ENCODE measurements at regions not wholly inside any gene's neighbourhood (a gene's known extent, or its start where the extent isn't known, plus 50 kb on each side); places are given as distances from the start of the nearest gene placed in this dataset.
A peak's percentile ranks its signal among the peaks of the same experiment; 100 is the strongest.

DNA sequence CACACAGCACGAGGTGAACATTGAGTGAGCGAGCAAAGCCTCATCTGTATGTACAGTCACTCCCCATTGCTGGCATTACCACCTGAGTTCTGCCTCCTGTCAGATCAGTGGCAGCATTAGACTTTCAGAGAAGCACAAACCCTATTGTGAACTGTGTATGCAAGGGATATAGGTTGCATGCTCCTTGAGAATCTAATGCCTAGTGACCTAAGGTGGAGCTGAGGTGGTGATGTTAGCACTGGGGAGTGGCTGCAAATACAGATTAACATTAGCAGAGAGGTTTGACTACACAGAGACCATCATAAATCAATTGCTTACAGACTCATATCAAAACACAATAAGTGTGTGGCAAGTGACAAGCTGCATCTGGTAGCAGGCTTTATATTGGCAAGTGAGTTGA, 262.5 kb upstream of the ANO5 start:
- DNase-seq (ENCODE audit: low read depth in 1 of 2, low spot score in 1 of 2) (no peak), ATAC-seq (no peak), FAIRE-seq (no peak)
- no peak overlapping the region for H3K4me2 ChIP-seq
- ChIA-PET CTCF (interaction anchor here (2.2 kb wide), 1 partner anchor 59 kb away, joined by 8 read pairs; no protein-coding TSS in a partner anchor), POLR2A (interaction anchor here (0.5 kb wide), 1 partner anchor 223 kb away, joined by 3 read pairs; no protein-coding TSS in a partner anchor)
- H3K27ac ChIP-seq, result no peak overlapping the region
- no peaks in the 10 kb centered on the region for H3K4me1 ChIP-seq
- no peaks in the 10 kb centered on the region for H3K9me3 ChIP-seq
- TF ChIP-seq JUN (IDR thresholded peaks at IDR 0.05), result no peak
- no peak for TF ChIP-seq CHD2 (IDR thresholded peaks at IDR 0.05; ENCODE audit: low read length, partially characterized antibody)
- TF ChIP-seq KDM1A (IDR thresholded peaks at IDR 0.05; ENCODE audit: low read depth), result no peak
- no peak for TF ChIP-seq HEYL (CRISPR knock-in tag; IDR thresholded peaks at IDR 0.05)
- no peak for TF ChIP-seq RAD21 (conservative IDR thresholded peaks at IDR 0.05 in 1 of 2, IDR thresholded peaks at IDR 0.05 in 1 of 2)
- TF ChIP-seq, protein P1, sequence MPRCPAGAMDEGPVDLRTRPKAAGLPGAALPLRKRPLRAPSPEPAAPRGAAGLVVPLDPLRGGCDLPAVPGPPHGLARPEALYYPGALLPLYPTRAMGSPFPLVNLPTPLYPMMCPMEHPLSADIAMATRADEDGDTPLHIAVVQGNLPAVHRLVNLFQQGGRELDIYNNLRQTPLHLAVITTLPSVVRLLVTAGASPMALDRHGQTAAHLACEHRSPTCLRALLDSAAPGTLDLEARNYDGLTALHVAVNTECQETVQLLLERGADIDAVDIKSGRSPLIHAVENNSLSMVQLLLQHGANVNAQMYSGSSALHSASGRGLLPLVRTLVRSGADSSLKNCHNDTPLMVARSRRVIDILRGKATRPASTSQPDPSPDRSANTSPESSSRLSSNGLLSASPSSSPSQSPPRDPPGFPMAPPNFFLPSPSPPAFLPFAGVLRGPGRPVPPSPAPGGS (IDR thresholded peaks at IDR 0.05), result no peak
- no peak for TF ChIP-seq CEBPB (IDR thresholded peaks at IDR 0.05)
- no peak for TF ChIP-seq RNF2 (IDR thresholded peaks at IDR 0.05; ENCODE audit: borderline replicate concordance, low read depth)
- H3K4me3 ChIP-seq, result no peak overlapping the region
- WGBS (ENCODE audit: missing lambda C conversion rate), result 35% methylated on average over 2 of the region's 2 CpGs

DNA sequence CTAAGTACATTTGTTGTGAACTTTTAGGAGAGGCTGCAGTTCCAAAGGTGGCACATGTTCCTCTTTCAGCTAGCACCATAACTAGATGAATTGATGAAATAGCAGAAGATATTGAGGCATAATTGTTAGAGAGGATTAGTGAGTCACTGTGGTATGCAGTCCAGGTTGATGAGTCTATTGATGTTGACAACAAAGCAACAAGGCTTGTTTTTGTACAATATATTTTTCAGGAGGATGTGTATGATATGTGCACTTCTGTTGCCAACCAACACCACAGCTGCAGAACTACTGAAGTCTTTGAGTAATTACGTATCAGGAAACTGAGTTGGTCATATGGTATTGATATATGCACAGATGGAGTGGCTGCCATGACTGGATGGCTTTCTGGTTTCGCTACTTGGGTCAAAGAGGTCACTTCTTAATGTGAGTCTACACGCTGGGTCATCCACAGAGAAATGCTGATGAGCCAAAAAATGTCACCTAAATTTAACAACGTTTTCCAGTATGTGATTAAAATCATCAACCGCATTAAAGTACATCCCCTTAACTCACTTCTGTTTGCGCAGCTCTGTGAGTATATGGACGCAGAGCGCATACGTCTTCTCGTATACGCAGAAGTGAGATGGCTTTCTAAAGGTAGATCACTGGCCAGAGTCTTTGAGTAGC, 261.3 kb upstream of the ANO5 start:
- TF ChIP-seq RARB (CRISPR knock-in tag; IDR thresholded peaks at IDR 0.05) (no peak), MAFK (IDR thresholded peaks at IDR 0.05; ENCODE audit: partially characterized antibody) (peak; percentile 70), BHLHE40 (IDR thresholded peaks at IDR 0.05; ENCODE audit: low read depth, low read length) (no peak), CHD4 (IDR thresholded peaks at IDR 0.05; ENCODE audit: borderline replicate concordance) (no peak), RCOR1 (IDR thresholded peaks at IDR 0.05; ENCODE audit: low read depth, low read length) (no peak), CBX2 (IDR thresholded peaks at IDR 0.05; ENCODE audit: borderline replicate concordance, low read depth) (no peak)
- POLR2A ChIA-PET, result no interaction called here
- FAIRE-seq, result no peak
- no peaks in the 10 kb centered on the region for H3K9me3 ChIP-seq
- CTCF ChIA-PET, result interaction anchor here (0.6 to 2.2 kb wide), 2 partner anchors 30 to 57 kb away, joined by 3 to 8 read pairs; no protein-coding TSS in a partner anchor
- H3K4me1 ChIP-seq, result no peaks in the 10 kb centered on the region
- no peak overlapping the region for H3K4me3 ChIP-seq
- no peak overlapping the region for H3K4me2 ChIP-seq
- DNase-seq (ENCODE audit: low read depth in 1 of 2, low spot score in 1 of 2), result no peak
- no peak for ATAC-seq
- 61% methylated on average over 11 of the region's 11 CpGs for WGBS (ENCODE audit: missing lambda C conversion rate)
- no peak overlapping the region for H3K27ac ChIP-seq

DNA sequence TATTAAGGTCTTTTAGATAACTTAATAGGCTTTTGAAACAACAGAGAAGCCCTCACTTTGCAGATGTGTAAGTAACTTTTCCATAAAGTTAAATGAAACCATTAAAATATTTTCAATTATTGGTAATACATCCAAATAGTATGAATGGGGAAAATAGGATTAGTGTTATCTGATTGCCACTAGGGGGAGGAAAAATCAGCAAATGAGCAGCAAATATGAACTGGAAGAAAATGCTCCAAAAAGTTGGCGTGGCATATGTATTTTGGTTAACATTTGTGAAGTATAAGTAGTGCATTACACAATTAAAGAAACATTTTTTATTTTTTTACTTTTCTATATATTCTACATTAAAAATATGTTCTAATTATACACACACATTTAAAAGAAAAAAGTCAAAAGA, 259.8 kb upstream of the ANO5 start:
- Histone ChIP-seq H3K4me2 (no peak overlapping the region), H3K4me3 (no peak overlapping the region), H3K27ac (no peak overlapping the region), H3K4me1 (no peaks in the 10 kb centered on the region), H3K9me3 (no peaks in the 10 kb centered on the region)
- ChIA-PET CTCF (no interaction called here), POLR2A (no interaction called here)
- FAIRE-seq (no peak), DNase-seq (ENCODE audit: low read depth in 1 of 2, low spot score in 1 of 2) (peak in 1 of 2 experiments; percentile 15), ATAC-seq (no peak)
- TF ChIP-seq, protein P2, sequence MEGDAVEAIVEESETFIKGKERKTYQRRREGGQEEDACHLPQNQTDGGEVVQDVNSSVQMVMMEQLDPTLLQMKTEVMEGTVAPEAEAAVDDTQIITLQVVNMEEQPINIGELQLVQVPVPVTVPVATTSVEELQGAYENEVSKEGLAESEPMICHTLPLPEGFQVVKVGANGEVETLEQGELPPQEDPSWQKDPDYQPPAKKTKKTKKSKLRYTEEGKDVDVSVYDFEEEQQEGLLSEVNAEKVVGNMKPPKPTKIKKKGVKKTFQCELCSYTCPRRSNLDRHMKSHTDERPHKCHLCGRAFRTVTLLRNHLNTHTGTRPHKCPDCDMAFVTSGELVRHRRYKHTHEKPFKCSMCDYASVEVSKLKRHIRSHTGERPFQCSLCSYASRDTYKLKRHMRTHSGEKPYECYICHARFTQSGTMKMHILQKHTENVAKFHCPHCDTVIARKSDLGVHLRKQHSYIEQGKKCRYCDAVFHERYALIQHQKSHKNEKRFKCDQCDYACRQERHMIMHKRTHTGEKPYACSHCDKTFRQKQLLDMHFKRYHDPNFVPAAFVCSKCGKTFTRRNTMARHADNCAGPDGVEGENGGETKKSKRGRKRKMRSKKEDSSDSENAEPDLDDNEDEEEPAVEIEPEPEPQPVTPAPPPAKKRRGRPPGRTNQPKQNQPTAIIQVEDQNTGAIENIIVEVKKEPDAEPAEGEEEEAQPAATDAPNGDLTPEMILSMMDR (IDR thresholded peaks at IDR 0.05), result peak; percentile 57
- TF ChIP-seq, protein P3, sequence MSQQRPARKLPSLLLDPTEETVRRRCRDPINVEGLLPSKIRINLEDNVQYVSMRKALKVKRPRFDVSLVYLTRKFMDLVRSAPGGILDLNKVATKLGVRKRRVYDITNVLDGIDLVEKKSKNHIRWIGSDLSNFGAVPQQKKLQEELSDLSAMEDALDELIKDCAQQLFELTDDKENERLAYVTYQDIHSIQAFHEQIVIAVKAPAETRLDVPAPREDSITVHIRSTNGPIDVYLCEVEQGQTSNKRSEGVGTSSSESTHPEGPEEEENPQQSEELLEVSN (IDR thresholded peaks at IDR 0.05; ENCODE audit: borderline replicate concordance, low read depth), result no peak
- TF ChIP-seq, protein P4, sequence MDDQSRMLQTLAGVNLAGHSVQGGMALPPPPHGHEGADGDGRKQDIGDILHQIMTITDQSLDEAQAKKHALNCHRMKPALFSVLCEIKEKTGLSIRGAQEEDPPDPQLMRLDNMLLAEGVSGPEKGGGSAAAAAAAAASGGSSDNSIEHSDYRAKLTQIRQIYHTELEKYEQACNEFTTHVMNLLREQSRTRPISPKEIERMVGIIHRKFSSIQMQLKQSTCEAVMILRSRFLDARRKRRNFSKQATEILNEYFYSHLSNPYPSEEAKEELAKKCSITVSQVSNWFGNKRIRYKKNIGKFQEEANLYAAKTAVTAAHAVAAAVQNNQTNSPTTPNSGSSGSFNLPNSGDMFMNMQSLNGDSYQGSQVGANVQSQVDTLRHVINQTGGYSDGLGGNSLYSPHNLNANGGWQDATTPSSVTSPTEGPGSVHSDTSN (IDR thresholded peaks at IDR 0.05), result no peak
- TF ChIP-seq RAD21 (conservative IDR thresholded peaks at IDR 0.05 in 1 of 2, IDR thresholded peaks at IDR 0.05 in 1 of 2) (peak; percentile 57 to 62; a peak in 4 of 5 replicates), SMC3 (IDR thresholded peaks at IDR 0.05) (peak; percentile 70)
- 0% methylated on average over 1 of the region's 1 CpG for WGBS (ENCODE audit: missing lambda C conversion rate)

Data from A549 (cell line).